Endothelial cell of umbilical vein (primary cell): ENCODE measurements at regions not wholly inside any gene's neighbourhood (a gene's known extent, or its start where the extent isn't known, plus 50 kb on each side); places are given as distances from the start of the nearest gene placed in this dataset.

Experiments used
- BruUV-seq: library from RNA; stranded (reverse); fragments of 400-500 nt; replicated peaks from 2 replicates; lab custom pipeline; 2021; lab: Mats Ljungman, UMichigan
- CTCF ChIA-PET: fragments of 300-600, 350-600 bp; sonication (Branson Sonifier 250); formaldehyde crosslinking; loops from one replicate; lab custom pipeline; 2021; ENCODE audit warnings: antibody characterized with exemption, inconsistent platforms; lab: Charles Lee
- POLR2A ChIA-PET: fragments of 300-600, 350-600 bp; sonication (Branson Sonifier 250); formaldehyde crosslinking; loops from one replicate; lab custom pipeline; 2021; ENCODE audit warnings: antibody characterized with exemption, inconsistent platforms; lab: Charles Lee
- DNase-seq: peaks from one replicate; pipeline ENCODE4 v3.0.0-alpha.2; 2011; ENCODE audit warnings: low read depth, low spot score
- FAIRE-seq: peaks from 2 replicates; lab custom pipeline; 2011; peaks lifted over from hg19 to GRCh38; lab: Jason Lieb, UNC
- H2AFZ ChIP-seq: 2 replicates; pipeline ENCODE4 v1.6.0; 2012; ENCODE audit warnings: low read depth, low read length, control low read depth, inconsistent platforms
- H3K27ac ChIP-seq: 2 replicates; pipeline ENCODE4 v1.5.1; 2011; ENCODE audit warnings: low read depth, mild to moderate bottlenecking, control low read depth, low read length, moderate library complexity; ENCODE audit not compliant: insufficient read depth
- H3K27me3 ChIP-seq, 2 experiments: 2 replicates each; pipeline versions ENCODE4 v1.6.0 to v1.6.1; 2011; ENCODE audit warnings: low read length in 2 of 2, mixed read lengths in 1 of 2; ENCODE audit not compliant: control insufficient read depth in 2 of 2, insufficient read depth in 2 of 2
- H3K36me3 ChIP-seq, 2 experiments: 2 replicates in 1 of 2; 3 replicates in 1 of 2; pipeline ENCODE4 v1.5.1; 2011; ENCODE audit warnings: low read length in 2 of 2, mild to moderate bottlenecking in 1 of 2, moderate library complexity in 1 of 2; ENCODE audit not compliant: control insufficient read depth in 2 of 2, insufficient read depth in 2 of 2; ENCODE audit errors: extremely low read depth in 1 of 2
- H3K4me1 ChIP-seq: 3 replicates; pipeline ENCODE4 v1.5.1; 2011; ENCODE audit warnings: mild to moderate bottlenecking, low read length; ENCODE audit not compliant: control insufficient read depth, insufficient read depth; ENCODE audit errors: extremely low read depth
- H3K4me2 ChIP-seq: 2 replicates; pipeline ENCODE4 v1.6.1; 2011; ENCODE audit warnings: low read length, control low read depth, mixed read lengths; ENCODE audit not compliant: insufficient read depth
- H3K4me3 ChIP-seq, 3 experiments: fragments of 200-600 bp in 1 of 3; sonication (generic), shearing (Covaris generic) in 1 of 3; replicated peaks in 1 of 3; 2 replicates each; pipeline ENCODE4 v1.5.1; 2011 to 2016; ENCODE audit warnings: control low read depth in 3 of 3, low read length in 3 of 3, mild to moderate bottlenecking in 2 of 3, inconsistent platforms in 1 of 3, low read depth in 1 of 3, moderate library complexity in 1 of 3; ENCODE audit not compliant: insufficient read depth in 1 of 3
- H3K79me2 ChIP-seq: 2 replicates; pipeline ENCODE4 v1.6.0; 2012; ENCODE audit warnings: low read length, inconsistent platforms; ENCODE audit not compliant: control insufficient read depth, insufficient read depth
- H3K9ac ChIP-seq: replicated peaks from 2 replicates; pipeline ENCODE3; 2011; ENCODE audit warnings: low read length, control low read depth; ENCODE audit not compliant: insufficient read depth; ENCODE audit errors: extremely low read depth
- H3K9me1 ChIP-seq: replicated peaks from 3 replicates; pipeline ENCODE4 v1.6.0; 2011; ENCODE audit warnings: mild to moderate bottlenecking, low read length; ENCODE audit not compliant: control insufficient read depth, insufficient read depth; ENCODE audit errors: extremely low read depth
- H3K9me3 ChIP-seq: replicated peaks from 2 replicates; pipeline ENCODE4 v1.5.1; 2012; ENCODE audit warnings: low read length, inconsistent platforms; ENCODE audit not compliant: control insufficient read depth, insufficient read depth
- H4K20me1 ChIP-seq: replicated peaks from 2 replicates; pipeline ENCODE3; 2011; ENCODE audit warnings: mild to moderate bottlenecking, low read length; ENCODE audit not compliant: control insufficient read depth, insufficient read depth; ENCODE audit errors: extremely low read depth
- CTCF ChIP-seq, 2 donors: IDR thresholded peaks; 1 replicate in 1 of 2; 2 replicates in 1 of 2; pipeline ENCODE4 v1.5.1; 2011; ENCODE audit warnings: low read length in 2 of 2, mild to moderate bottlenecking in 2 of 2, moderate library complexity in 2 of 2, control low read depth in 1 of 2, inconsistent platforms in 1 of 2, low read depth in 1 of 2; ENCODE audit not compliant: insufficient read depth in 1 of 2; ENCODE audit errors: extremely low read depth in 1 of 2
- EZH2 ChIP-seq: IDR thresholded peaks from 2 replicates; pipeline ENCODE4 v1.6.1; 2012; ENCODE audit warnings: borderline replicate concordance, low read depth, mild to moderate bottlenecking, moderate library complexity, low read length, inconsistent platforms; ENCODE audit not compliant: severe bottlenecking
- FOS ChIP-seq: IDR thresholded peaks from 2 replicates; pipeline ENCODE4 v1.6.1; 2011; ENCODE audit warnings: mild to moderate bottlenecking, low read length, moderate library complexity, borderline replicate concordance; ENCODE audit not compliant: insufficient read depth
- GATA2 ChIP-seq: IDR thresholded peaks from 2 replicates; pipeline ENCODE4 v1.7.0; 2011; ENCODE audit warnings: low read depth, mild to moderate bottlenecking, moderate library complexity, mixed read lengths, low read length; ENCODE audit not compliant: insufficient read length, insufficient read depth
- JUN ChIP-seq: IDR thresholded peaks from 2 replicates; pipeline ENCODE4 v1.6.1; 2011; ENCODE audit warnings: borderline replicate concordance, low read depth; ENCODE audit not compliant: insufficient read length, insufficient read depth
- MAX ChIP-seq: IDR thresholded peaks from 2 replicates; pipeline ENCODE4 v1.6.1; 2011; ENCODE audit not compliant: insufficient read depth, insufficient read length
- MYC ChIP-seq: IDR thresholded peaks from one replicate; pipeline ENCODE4 v1.6.1; 2011; ENCODE audit warnings: mild to moderate bottlenecking, low read depth, low read length
- POLR2A ChIP-seq: IDR thresholded peaks from 2 replicates; pipeline ENCODE4 v1.6.1; 2012; ENCODE audit warnings: low read depth, mild to moderate bottlenecking, control low read depth, low read length
- POLR2AphosphoS5 ChIP-seq: IDR thresholded peaks from 2 replicates; pipeline ENCODE4 v1.6.1; 2012; ENCODE audit warnings: low read depth, mild to moderate bottlenecking, control low read depth, low read length, moderate library complexity; ENCODE audit not compliant: insufficient read depth
- dilution Hi-C: fragments of 300-500 bp; cut with MboI; formaldehyde crosslinking; loops from one replicate; pipeline ENCODE4 v1.15.0; 2019; ENCODE audit warnings: low sequenced_read_pairs; ENCODE audit not compliant: extremely low pct_ligation_motif_present
- intact Hi-C: fragments of 100-400 bp; cut with micrococcal nuclease; formaldehyde crosslinking; loops from one replicate; pipeline ENCODE4 v1.10.0; 2022

GRCh38 chr7:51477323-51477722 is 160.7 kb upstream of the COBL start:
- H3K9ac ChIP-seq: no peak overlapping the region
- DNase-seq (no peak), FAIRE-seq (no peak)
- dilution Hi-C loops: no loop called here
- H3K4me2 ChIP-seq: no peak overlapping the region
- no peaks in the 10 kb centered on the region for H3K27me3 ChIP-seq
- H3K36me3 ChIP-seq: no peaks in the 10 kb centered on the region
- no peaks in the 10 kb centered on the region for H3K79me2 ChIP-seq
- no peaks in the 10 kb centered on the region for H4K20me1 ChIP-seq
- H3K9me1 ChIP-seq: no peaks in the 10 kb centered on the region
- TF ChIP-seq POLR2A (no peak), CTCF (IDR thresholded peaks at IDR 0.05; ENCODE audit: extremely low read depth in 1 of 2, insufficient read depth in 1 of 2, low read depth in 1 of 2, low read length in 2 of 2) (no peak)
- no peaks in the 10 kb centered on the region for H3K4me1 ChIP-seq
- intact Hi-C loops: no loop called here
- H3K9me3 ChIP-seq: peaks cover 3% of the 10 kb centered on the region
- no peak overlapping the region for H2AFZ ChIP-seq
- CTCF ChIA-PET: no interaction called here
- POLR2A ChIA-PET: no interaction called here
- no TSS peak for BruUV-seq
- H3K27ac ChIP-seq: no peak overlapping the region
- no peak overlapping the region for H3K4me3 ChIP-seq

- TF ChIP-seq EZH2: no peak
- TF ChIP-seq CTCF (IDR thresholded peaks at IDR 0.05; ENCODE audit: extremely low read depth in 1 of 2, insufficient read depth in 1 of 2, low read depth in 1 of 2, low read length in 2 of 2): no peak
- TF ChIP-seq MAX: no peak
- no peak for TF ChIP-seq MYC
- no peak for TF ChIP-seq POLR2A
- no peak for TF ChIP-seq GATA2
- TF ChIP-seq FOS: no peak
- no peak for TF ChIP-seq JUN
- TF ChIP-seq POLR2AphosphoS5: no peak
- FAIRE-seq (no peak), DNase-seq (no peak)
- H3K79me2 ChIP-seq: no peaks in the 10 kb centered on the region
- H3K9ac ChIP-seq: no peak overlapping the region
- no peak overlapping the region for H3K4me3 ChIP-seq
- peaks cover 1% of the 10 kb centered on the region for H3K9me3 ChIP-seq
- no peaks in the 10 kb centered on the region for H3K27me3 ChIP-seq
- H4K20me1 ChIP-seq: no peaks in the 10 kb centered on the region
- no peak overlapping the region for H3K27ac ChIP-seq
- no peak overlapping the region for H3K4me2 ChIP-seq
- dilution Hi-C loops: no loop called here
- intact Hi-C loops: no loop called here
- no peaks in the 10 kb centered on the region for H3K9me1 ChIP-seq
- CTCF ChIA-PET: no interaction called here
- POLR2A ChIA-PET: no interaction called here
- no peak overlapping the region for H2AFZ ChIP-seq
- no TSS peak for BruUV-seq
- H3K4me1 ChIP-seq: no peaks in the 10 kb centered on the region
- H3K36me3 ChIP-seq: no peaks in the 10 kb centered on the region
Observed at GRCh38 chr7:51476026-51476425, 159.4 kb upstream of the COBL start.
